HG03457 (cell line): ENCODE measurements at regions not wholly inside any gene's neighbourhood (a gene's known extent, or its start where the extent isn't known, plus 50 kb on each side); places are given as distances from the start of the nearest gene placed in this dataset.

Experiments
- ATAC-seq: cut with Tn5 transposase; IDR thresholded peaks from one replicate; pipeline ENCODE4 v1.9.1; 2021; ENCODE audit warnings: moderate number of reproducible peaks; ENCODE audit not compliant: unreplicated experiment

DNA sequence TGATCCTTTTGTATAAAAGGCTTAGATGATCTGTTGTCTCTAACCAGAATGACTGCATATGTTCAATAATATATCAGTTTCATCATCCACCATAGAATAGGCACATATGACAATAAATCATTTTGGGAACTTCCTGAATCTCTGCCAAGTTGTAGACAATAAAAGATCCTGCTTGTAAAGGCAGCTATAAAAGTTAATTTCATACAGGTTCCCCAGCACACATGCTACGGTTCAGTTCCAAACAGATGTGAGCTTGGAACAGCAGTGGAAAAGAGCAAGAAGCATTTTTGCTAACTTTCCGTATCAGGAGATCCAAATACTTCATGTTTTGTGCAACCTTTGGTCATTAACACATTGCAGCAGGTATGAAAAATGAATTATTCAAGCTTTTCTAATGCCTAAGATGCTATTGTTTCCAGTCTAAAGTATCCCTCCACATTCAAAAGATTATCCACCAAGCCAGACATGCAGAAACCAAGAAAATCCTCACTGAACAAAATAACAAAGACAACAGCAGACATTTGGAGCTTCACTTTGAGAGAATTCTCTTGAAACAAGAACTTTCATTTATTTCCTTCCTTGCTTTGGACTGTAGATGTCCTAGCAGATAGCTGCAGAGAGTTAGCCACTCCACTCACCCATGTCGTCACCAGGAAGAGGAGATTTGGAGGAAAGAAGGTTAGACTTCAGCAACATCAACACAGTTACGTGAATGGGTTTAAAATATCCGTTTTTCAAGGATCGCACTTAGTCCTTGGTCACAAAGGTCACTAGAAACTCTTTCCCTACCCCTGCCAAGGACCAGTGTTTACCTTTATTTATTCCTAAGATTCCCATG is 453.5 kb upstream of the JARID2 start:
- ATAC-seq: no peak

GRCh38 chr6:14795451-14795850 is 450.4 kb upstream of the JARID2 start:
- no peak for ATAC-seq

- no peak for ATAC-seq
Measured at GRCh38 chr6:14796974-14797762, 448.7 kb upstream of the JARID2 start.

DNA sequence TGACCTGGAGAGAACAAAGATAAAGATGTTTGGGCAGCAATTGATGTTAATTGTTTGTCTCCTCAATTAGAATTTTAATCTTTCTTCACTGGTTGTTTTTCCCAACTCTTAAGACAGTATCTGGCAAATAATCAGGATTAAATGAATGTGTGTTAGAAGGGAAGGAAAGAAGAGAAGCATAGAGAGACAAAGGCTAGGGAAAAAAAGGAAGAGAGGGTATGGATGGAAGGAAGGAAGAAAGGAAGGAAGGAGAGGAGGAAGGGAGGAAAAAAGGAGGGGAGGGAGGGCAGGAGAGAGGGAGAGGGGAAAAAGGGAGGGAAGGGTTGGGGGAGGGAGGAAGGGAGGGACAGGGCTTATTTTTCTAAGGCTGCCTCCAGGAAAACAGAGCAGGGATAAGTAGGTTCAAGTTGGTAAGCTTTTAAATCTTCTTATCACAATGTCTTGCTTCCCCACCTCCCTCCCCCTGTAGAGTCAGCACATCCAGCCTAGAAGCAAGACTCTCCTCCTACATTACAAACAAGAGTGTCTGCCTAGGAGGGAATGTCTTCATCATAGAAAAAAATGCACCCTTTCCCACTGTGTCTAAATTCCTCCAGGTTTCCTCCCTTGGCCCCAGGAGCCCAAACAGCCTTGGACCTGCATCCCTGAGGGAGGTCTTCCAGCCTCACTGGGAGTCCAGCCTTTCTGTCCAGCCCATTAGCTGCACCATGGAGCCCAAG is 447.8 kb upstream of the JARID2 start:
- no peak for ATAC-seq

- no peak for ATAC-seq
Measured at GRCh38 chr6:14798594-14798982, 447.3 kb upstream of the JARID2 start.

- ATAC-seq: no peak
Measured at GRCh38 chr6:14798996-14799588, 446.8 kb upstream of the JARID2 start.

- ATAC-seq: peak; percentile 69
Measured at GRCh38 chr6:14799928-14800327, 445.9 kb upstream of the JARID2 start.

- no peak for ATAC-seq
Measured at GRCh38 chr6:14802514-14803160, 443.2 kb upstream of the JARID2 start.

DNA sequence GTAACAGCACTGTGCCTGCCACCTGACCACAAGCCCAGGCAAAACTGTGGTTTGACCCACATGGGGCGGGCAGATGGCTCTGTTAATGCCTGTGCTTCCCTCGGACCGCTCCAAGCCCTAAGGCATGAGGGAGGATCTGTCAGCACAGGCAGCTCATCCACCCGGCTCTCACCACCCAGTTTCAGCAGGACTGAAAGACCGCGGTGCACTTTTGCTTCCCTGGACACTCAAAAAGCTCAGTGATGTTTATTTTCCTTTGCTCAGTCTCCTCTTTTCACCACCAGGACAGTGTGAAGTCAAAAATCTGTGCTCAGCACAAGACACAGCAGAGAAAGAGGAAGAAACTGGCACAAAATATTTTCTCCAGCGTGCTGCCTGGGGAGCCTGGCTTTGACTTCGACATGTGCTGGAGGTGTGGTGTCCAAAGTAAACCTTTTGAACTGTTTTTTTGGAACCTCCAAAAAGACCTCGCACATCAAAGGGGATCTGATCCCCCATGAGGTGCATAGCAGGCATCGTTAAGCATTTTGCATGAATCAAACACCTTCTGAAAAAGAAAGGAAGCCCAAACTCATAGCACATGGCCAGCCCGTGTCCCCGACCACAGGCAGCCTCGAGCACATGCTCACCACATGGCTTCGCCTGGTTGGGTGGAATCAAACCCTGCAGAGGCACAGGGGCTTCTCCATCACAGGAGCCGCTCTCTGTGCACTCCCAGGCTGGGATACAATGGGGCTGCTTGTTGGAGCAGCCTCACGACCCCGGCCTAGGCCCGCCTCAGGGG is 441.7 kb upstream of the JARID2 start:
- ATAC-seq: no peak

GRCh38 chr6:14804785-14805210 is 441.1 kb upstream of the JARID2 start:
- no peak for ATAC-seq

GRCh38 chr6:14806101-14806500 is 439.8 kb upstream of the JARID2 start:
- no peak for ATAC-seq

GRCh38 chr6:14807130-14807529 is 438.7 kb upstream of the JARID2 start:
- ATAC-seq: no peak

- ATAC-seq: no peak
Measured at GRCh38 chr6:14807971-14808370, 437.9 kb upstream of the JARID2 start.

GRCh38 chr6:14810021-14810420 is 435.8 kb upstream of the JARID2 start:
- no peak for ATAC-seq

DNA sequence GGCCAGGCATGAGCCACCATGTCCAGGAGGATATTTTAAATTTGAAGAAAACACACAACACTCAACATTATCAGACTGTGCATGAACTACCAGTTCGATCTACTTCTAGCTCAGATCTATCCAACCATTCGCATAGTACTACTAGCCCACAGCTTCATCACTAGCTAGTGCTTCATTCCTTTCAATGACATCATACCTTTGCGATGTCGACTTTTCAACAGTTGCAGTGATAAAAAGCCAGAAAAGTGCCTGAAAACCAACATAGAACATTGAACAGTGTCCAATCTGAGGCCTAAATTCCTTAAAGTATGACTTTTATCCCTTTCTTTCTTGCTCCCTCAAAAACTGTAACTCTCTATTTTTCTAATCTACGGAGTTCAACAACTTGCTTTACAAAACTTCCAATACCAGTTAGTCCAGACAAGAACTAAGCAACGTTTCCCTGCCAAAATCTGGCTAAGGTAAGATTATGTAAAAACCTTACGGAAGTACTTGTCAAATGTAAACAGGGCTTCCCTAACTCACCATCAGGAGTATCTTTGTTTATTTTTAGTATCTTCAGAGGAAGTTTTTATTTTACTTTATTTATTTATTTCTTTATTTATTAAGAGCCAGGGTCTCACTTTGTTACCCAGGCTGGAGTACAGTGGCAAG is 434.0 kb upstream of the JARID2 start:
- no peak for ATAC-seq

- no peak for ATAC-seq
Measured at GRCh38 chr6:14814016-14814415, 431.9 kb upstream of the JARID2 start.

DNA sequence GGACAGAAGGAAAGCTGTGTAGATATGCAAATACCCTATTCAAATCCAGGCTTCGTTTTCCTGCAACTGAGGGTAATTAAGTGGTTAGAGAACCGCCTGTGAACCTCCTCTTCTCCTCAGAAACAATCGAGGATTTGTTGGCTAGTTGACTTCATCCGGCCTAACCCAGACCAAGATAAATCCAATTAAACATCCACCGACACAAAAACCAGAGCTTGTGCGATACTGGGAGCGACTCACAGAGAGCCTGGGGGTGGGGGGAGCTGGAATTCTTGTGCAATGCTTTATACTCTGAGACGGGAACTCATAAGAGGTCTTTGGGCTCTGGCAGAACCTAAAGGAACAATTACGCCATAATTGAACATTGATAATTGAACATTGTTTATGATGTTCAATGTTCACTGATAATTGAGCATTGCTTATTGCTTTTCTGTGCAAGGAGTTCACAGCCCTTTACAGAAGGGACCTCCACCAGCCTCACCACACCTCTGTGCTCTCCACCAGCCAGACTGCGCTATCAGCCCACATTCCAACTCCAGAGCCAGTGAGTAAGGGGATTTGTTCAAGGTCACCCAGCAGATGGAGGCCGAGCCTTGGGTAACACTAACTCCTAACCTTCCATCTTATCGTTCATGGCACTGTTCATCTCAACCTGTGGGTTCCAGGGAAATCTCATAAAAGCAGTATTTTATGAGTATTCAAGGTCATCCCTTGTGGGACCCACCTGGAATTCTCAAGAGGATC is 429.6 kb upstream of the JARID2 start:
- no peak for ATAC-seq

DNA sequence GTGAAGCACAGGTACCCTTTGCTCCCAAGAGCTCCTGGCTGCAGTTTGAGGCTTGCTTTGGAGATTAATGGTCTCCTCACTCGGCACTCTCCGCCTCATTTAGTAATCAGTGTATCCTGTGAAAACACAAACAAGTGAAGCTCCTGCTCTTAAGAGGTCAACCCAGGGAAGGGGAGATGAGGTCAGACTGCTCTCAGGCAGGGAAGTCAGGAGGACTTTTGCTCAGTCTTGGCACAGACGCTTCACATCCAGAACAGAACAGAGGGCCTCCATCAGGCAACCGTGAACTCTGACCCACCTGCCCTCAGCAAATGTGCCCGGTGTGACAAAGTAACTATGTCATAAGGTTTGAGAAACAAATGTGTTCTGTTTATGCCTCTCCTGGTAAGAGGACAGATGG is 428.8 kb upstream of the JARID2 start:
- no peak for ATAC-seq

GRCh38 chr6:14818422-14818884 is 427.4 kb upstream of the JARID2 start:
- no peak for ATAC-seq
